CD4-positive, alpha-beta T cell treated with Interleukin-12 subunit alpha and Interleukin-12 subunit beta, for 1 hour (primary cell): ENCODE measurements at regions not wholly inside any gene's neighbourhood (a gene's known extent, or its start where the extent isn't known, plus 50 kb on each side); places are given as distances from the start of the nearest gene placed in this dataset.

Source experiments
- DNase-seq: peaks from one replicate; pipeline ENCODE4 v3.0.0-alpha.2; 2020

DNA sequence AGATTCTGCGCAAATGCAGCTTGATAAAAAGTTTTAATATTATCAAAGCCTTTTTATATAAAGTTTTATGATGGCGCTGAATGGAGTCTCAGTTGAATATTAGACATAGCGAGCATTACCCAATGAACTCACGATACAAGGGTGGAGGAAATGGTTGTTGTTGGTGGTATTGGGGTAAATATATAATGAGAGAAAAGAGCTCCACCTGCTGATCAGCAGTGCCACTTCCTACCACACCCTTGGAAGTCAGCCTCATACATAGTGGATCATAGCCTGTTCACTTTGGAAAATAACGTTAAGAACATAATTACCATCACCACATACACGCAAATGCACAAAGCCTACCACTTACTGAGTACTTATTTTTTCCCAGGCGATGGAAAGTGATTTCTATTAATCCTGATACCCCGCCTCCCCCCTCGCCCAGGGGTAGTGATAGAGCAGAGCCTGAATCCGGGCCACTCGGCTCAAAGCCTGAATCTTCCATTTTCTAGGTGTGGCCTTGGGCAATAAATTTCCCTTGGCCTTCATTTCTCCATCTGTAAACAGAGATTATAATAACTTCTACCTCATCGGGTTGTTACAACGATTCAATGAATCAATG lies 358.3 kb downstream of the KLF5 start:
- no peak for DNase-seq

DNA sequence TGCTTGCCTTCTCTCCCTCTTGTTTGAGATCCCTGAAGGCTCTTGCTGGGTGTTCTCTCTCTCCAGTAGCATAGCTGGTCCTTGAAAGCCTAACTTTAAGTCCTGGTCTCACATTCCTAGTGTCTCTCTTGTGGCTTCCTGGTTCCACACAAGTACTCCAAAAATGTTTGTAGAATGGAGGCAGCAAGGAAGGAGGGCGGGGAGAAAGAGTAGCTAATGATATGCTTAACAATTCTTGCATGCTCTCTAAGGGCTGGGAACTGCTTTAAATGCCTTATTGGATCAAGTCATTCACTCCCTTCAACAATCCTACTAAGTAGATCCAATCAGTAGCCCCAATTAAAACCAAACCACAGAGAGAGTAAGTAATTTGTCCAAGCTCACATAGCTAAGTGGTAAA lies 357.3 kb downstream of the KLF5 start:
- DNase-seq = no peak

DNA sequence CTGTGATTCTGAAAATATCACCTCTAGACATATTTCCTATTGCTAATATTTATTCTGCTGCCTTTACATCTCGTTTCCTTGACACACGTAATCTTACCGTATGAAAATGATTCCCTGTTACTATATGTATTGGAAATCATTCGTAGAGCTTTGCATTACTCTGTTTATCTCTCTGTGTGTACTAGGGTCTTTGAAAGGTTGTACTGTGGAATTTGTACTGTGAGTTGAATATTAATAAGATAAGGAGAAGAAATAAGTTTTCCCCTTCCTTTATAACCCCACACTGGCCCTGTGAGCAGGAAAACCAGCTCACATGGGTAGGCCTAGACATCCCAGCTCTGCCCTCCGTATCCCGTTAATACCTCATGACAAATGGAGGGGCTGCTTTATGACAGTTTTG lies 354.9 kb downstream of the KLF5 start:
- DNase-seq = no peak

DNA sequence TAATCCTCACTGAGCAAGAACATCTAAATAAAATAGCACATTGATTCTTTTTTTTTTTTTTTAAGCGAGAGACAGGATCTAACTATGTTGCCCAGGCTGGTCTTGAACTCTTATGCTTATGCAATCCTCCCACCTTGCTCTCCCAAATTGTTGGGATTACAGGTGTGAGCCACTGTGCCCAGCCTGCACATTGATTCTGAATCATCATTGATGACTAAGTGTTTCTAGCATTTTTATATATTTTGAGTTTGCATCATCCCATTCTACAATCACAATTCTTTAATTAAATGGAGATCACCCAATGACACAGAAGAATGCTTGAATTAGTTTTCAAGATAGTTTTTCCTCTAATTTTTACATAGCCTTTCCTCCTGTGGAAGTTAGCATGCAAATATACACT lies 354.1 kb downstream of the KLF5 start:
- no peak for DNase-seq

DNA sequence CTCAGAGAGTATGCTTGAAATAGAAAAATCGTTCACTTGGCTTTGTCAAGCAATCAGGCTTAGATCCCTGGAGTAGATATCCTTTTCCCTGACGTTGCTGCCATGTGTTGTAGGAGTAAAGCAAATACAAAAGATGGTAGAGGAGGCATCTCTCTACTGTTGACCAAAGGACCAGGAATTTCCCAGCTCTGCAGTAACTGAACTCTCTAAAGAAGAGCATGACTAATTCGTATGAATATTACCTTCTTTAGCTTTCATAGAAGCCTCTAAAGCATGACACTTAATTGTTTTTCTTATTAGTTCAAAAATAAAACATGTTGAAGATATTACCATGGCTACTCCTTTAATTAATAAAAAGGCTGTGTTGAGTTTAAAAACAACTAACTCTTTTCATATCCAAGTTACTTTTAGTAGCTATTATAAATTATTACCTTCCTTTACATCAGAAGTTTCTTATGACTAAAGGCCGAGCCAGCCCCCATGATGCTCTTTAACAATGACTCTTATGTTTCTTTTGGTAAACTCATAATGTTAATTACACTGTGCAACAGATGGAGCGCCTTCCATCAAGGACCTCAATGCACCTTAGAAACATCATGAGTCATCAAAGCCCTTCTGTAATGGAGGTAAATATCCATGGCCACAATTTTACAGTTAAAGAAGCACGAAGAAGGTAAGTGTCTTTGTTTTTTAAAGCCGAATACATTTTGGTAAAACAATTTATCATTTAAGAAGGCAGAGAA lies 352.4 kb downstream of the KLF5 start:
- no peak for DNase-seq

DNA sequence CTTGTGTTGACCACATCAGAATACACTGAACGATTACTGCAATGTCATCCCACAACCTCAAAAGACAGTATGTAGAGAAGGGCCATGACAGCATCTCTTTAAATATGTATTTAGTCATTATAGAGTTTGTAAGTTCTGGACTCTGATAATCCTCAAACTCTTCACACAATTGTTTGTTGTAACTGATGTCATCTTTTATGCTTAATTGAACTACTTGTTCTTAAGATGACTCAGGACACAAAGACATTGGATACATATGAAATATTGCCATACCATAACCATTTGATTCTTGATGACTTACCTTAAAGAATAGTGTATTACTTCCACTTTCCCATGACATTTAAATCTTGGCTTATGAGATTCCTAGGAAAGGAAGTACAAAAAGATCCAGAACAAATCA lies 347.6 kb downstream of the KLF5 start:
- no peak for DNase-seq

DNA sequence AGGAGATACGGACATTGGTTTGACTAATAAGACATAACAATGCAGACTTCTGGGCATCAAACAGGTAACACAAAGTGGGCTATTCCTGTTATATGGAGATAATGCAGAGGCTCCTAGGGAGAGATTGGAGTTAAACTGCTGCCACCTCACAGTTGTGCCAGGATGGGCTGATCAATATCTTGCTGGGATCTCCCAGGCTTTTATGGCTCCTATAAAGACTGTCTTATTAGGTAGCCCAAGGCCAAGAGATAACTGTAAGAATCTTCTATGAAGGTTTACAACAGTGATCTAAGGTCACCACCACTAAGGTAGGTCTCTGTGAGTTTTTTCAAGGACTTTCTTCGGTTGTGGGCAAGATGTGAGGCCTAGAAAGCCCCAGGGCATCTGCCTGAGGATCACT lies 345.8 kb downstream of the KLF5 start:
- no peak for DNase-seq

DNA sequence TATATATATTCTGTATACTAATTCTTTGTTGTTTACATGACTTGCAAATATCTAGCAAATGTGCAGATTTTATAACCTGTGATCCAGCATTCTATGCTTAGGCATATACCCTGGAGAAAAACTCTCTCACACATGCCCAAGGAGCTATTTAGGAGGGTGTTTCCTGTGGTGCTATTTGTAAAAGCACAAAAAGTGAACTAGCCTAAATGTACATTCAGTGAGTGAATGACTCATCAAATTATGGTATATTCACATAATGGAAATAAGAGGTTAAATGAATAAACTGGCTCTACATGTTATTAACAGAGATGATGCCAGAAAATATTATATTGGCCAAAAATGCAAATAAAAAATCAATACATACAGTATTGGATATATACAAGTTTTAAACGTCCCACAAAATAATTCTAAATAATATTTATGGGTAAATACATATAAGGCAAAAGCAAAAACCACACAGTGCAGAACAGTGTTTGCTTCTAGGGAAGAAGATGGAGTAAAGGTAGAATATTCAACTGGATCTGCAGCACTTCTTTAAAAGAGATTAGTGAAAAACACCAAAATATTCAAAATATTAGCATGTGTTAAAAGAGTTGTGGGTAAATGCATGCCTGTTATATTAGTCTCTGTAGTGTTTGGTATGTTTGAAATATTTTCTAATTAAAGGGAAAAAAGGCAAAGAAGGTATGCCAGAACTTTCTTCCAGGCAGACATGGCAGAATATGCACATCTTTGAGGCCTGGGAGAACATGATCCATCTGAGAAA lies 344.7 kb downstream of the KLF5 start:
- DNase-seq = no peak

DNA sequence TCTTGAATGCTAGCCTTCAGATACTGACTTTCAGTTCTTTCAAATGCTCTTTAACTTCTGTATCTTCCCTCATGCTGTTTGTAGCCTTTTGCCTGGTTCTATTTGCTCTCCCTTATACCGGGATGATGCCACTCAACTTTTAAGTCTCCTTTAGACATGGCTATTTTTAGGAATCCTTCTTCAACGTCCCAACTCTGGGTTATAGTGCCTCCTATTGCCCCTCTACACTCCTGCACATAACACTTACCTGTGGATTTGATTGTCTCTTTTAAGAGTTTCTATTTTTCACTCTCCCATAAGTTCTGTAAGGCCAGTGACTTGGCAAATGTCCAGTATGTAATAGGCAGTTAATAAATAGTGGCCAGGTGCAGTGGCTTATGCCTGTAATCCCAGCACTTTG lies 343.0 kb downstream of the KLF5 start:
- DNase-seq = no peak

DNA sequence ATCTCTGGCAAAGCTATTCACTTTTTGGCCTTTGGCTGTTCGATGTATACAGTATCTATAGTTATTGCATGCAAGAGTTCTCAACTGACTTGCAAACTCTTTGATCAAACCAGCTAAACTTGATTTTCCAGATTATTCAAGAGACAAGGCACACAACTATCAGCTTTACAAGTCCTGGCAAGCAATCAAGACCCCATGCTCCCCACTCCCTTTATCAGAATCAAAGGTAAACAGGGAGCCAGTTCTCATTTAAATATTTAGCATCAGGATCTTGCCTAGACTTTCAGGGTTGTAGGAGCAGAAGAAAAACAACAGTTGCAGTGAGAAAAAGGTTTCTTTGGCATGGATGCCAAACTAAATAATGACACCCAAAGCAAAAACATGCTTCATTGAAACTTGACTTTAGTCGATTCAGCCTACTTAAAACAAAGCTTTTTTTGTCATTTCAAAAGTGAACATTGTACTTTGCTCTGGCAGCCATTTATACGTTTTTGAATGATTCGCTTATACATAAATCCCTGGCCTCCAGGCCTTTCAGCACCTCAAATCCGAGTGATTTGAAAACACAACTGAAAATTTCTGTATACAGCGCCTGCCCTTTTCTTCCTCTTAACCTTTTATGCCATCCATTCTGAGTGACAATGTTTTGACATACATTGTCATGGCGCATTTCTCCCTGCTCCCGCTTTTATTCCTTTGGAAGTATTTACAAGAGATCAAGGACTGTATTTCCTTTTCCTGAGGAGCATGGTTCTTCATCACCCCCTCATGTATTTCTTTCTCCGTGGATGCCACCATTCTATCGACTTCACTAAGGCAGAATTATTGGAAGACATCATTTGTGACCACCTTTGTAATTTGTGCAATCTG lies 340.8 kb downstream of the KLF5 start:
- DNase-seq = no peak

DNA sequence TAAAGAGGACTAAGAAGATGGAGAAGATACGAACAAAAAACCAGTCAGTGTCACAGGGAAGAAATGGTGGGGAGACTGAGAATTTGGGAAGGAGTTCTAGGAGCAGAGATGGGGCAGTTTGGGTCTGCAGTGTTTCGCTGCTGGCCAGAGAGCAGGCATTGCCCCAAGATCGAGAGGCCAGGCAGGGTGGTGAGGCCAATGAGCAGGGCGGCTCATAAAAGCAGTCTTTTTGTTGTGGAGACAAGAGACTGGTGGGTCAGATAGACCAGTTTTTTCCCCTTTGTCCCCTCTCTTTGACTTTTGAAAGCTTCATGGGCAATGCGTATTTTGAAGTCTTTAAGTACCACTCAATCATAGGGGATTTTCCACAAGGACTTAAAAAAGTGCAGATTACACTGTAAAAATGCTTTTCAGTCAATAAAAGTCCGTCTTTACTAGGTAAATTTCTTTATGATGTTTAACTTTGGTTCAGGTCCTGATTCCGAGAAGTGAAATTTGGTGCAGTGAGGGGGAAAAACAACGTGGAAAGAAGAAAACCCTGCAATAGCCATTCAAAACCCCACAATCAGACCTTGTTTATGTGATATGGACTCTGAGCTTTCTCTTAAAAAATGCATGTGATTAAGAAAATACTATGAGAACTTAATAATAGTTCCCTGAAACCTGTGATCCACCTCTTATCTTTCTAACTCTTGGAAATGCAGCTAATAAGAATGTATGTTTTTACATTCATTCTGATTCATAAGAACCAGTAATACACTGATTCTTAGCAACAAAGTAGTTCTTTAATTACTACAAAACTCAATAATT lies 338.9 kb downstream of the KLF5 start:
- DNase-seq = no peak

DNA sequence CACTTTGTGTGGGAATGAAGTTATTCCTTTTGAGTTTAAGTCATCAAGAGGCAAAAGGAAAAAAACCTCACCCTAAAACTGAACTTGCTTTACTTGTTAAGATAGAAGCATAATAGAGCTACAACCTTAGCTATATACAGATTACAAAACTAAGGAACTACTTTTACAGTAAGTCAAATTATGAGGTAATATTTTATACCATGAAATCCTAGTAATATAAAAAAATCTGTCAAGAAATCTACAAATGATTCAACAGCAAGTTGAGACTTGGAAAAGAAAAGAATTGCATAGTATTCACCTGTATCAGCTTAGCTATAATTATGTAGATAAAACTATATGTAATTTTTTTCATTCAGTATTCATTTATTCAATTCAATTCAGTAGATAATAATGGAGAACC lies 335.3 kb downstream of the KLF5 start:
- DNase-seq = no peak

DNA sequence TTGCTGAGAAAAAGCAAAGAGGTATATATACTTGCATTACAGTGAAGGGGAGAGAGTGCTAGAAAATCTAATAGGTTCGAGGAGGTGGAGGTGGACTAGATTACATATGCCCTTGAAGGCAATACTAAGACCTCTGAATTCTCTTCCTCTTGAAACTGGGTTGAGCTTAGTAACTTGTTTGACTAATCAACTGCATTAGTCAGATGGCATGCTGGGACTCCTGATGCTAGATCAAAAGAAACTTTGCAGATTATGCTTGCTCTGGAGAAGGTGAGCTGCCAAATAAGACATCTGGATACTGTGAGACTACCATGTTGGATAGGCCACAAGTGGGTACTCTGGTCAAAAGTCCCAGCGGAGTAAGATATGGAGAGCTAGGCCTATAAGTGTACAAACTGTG lies 331.3 kb downstream of the KLF5 start:
- no peak for DNase-seq

DNA sequence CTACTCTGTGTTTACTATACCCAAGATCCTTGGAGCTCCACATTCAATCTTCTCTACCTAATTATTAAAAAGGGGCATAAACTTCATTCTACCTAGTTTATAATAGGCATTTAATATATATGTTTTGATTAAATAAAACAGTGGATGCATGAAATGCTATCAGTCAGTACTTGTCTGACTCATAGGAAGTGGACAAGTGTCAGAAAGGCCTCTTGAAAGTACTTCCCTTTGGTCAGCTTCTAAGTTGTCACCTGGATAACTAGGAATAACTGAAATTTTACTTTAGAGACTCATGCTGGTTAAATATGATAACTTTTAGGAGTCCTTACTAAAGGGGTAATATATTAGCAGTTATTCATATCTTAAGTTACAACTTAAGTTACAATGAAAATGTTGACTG lies 329.8 kb downstream of the KLF5 start:
- DNase-seq = no peak

DNA sequence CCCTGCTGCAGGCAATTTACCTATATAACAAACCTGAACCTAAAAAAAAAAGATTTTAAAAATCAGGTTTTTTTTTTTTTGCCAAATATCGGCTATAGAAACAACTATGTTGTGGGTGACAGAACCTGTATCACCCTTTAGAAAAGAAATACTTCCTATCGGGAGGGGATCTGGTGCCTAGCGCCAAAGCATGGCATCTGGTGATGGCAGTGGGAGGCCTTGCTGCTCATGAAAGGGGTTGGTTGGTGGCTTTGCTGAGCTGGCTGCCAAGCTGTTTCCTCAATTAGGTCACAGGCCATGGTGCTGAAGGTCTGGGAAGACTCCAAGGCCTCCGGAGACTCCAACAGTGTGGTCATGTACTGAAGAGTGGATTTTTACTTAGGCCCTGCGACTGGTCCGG lies 328.5 kb downstream of the KLF5 start:
- DNase-seq = no peak

DNA sequence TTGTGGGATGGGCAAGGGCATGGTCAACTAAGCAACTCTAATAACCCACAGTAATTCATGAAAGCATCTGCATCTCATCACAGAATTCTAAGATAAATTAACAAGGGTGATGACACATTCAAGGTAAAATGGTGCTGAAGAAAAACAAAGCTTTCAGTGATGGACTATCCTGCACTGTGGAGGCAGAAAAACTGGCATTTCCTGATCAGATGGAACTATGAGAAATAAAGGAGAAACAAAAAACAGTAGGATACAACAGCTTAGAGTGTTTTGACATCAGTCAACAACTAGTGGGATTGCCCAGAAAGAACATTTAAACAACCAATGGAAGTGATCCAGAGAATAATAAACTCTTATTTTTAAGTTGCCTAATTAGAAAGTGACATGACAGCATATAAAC lies 327.0 kb downstream of the KLF5 start:
- no peak for DNase-seq

DNA sequence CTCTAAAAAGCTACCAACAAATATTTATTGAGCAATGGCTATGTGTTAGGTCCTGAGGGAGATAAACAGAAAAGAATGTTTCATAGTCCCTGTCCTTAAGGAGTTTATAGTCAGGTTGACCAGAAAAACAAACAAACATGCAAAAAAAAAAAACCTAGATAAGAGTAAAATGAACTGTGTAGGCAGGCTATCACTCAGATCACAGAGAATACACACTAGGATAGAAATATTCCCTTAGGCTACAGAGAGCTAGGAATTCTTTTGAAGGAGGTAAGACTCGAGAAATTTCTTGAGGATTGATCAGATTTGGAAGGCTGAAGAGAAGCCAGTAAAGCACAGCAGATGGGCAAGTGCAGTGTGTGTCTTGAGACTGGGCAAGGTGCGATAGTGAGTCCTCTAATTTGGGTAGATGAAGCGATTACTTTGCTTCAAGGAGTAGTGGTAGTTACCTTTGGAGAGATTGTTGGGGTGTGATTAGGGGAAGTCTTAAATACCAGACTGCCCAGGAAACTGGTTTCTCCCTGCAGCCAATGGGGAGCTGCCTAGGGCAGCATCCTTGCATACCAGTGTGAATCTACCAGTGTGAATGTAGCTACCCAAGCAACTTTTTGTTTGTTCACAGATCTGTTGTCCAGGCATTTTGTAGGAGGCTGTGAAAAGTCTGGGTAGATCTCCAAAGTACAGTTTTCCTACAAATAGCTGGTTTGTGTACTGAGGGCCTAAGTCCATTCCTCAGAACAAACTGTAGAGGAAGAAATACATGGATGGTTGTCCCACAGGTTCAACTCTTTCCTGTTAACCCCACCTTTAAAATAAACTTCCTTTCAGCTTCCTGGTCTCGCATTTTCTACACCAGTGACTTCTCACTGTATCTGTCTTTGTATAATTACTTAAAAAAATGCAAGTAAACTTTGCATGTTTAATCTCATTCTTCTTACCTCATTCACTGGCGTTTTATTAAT lies 314.1 kb downstream of the KLF5 start:
- DNase-seq = no peak

DNA sequence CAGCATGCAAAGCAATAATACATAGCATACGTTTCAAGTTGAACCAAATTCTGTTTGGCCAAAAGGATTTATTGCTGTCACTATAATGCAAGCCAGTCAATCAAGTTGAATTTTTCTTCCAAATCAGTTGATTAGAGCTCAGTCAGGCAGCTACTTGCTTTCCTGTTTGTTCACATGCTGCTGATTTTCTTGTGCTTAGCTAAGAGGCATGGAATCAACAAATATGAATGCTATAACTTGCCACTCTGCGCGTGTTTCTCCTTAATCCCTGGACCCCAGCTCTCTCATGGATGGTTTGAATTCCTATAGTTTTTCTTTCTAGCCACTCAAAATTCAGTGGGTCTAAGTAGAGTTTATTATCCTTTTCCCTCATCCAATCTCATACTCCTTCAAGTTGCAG lies 311.3 kb downstream of the KLF5 start:
- DNase-seq = no peak

DNA sequence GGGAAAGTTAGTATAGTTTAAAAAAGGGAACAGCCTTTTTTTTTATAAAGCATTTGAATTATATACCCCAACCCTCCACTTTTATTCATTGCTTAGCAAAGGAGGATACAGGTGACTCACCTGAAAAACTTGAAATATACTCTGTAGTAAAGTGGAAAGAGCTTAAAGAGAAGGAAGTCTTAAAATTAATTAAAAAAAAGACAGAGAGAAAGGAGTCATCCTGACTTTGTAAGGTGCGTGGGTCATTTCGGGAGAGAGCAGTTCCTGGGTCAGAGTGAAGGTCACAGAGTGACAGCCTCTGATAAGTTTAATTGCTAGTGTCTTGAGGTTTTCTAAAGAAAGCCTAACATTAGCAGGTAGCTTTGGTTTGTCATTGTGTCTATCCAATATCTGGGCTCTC lies 310.3 kb downstream of the KLF5 start:
- no peak for DNase-seq

DNA sequence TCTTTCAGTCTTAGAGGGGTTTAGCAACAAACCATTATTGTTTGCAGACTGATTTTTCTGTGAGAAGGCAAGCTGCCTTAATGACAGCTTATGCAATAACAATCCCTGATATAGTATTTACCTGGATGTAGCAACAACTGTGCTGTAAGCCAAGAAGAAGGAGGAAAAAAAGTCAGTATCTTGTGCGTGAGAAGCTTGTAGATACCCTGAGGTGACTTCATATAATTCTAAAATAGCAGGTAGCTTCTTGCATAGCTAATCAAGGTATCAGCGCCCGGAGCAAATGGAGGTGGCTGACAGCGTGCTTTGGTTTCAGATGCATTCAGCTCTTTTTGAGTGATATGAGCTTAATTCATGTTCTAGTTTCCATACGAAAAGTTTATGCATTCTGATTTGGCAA lies 309.8 kb downstream of the KLF5 start:
- DNase-seq = no peak

DNA sequence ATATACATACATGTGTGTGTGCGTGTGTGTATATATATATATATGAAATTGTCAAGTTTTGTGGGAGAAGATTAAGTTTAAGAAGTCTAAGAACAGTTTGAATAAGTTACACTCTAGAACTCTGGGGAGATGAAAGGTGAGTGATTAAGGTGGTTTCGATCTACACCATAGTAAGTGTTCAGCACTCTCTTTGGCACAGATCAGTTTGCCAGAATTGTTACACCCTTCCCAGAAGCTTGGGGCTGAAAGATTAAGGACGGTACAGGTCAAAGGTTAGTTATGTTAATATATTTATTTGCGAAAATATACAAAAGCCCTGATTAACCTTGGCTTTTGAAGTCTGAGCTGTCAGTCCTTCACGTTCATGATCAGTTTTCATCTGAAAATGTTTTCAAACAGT lies 309.1 kb downstream of the KLF5 start:
- DNase-seq = no peak
